OCI-LY3 (cell line): ENCODE measurements at regions not wholly inside any gene's neighbourhood (a gene's known extent, or its start where the extent isn't known, plus 50 kb on each side); places are given as distances from the start of the nearest gene placed in this dataset.

Experiments
- CTCF ChIP-seq: fragments of 200-600, 300-600 bp; sonication (generic); IDR thresholded peaks from 2 replicates; pipeline ENCODE4 v1.5.1; 2014; ENCODE audit warnings: antibody characterized with exemption, low read length, low read depth
- EZH2phosphoT487 ChIP-seq: fragments of 200-600 bp; shearing (Covaris generic); IDR thresholded peaks from 2 replicates; pipeline ENCODE4 v1.6.1; 2018; ENCODE audit warnings: antibody characterized with exemption, mixed run types, low read depth

GRCh38 chr13:44300895-44301638 is 72.6 kb upstream of the SERP2 start:
- no peak for TF ChIP-seq CTCF
- TF ChIP-seq EZH2phosphoT487, result no peak
